Activated CD4-positive, alpha-beta T cell treated with anti-CD3 and anti-CD28 coated beads, Interleukin-2, amount 10 ng/mL, durations not matched to agents 7 days and 5 days (primary cell): ENCODE measurements at regions not wholly inside any gene's neighbourhood (a gene's known extent, or its start where the extent isn't known, plus 50 kb on each side); places are given as distances from the start of the nearest gene placed in this dataset.
"Not testable (repeated sequence)": the region's sequence is repeated elsewhere in the genome, so short reads cannot be mapped to it uniquely, and the experiment has no call there.

Experiments
- CTCF ChIA-PET: fragments of 350-600 bp; sonication (Branson Sonifier 250); formaldehyde crosslinking; loops from one replicate; lab custom pipeline; 2021; ENCODE audit warnings: antibody characterized with exemption; lab: Charles Lee
- POLR2A ChIA-PET: fragments of 350-600 bp; sonication (Branson Sonifier 250); formaldehyde crosslinking; loops from one replicate; lab custom pipeline; 2021; ENCODE audit warnings: antibody characterized with exemption; lab: Charles Lee
- DNase-seq: peaks from one replicate; pipeline ENCODE4 v3.0.0-alpha.2; 2020
- H3K27ac Mint-ChIP-seq: one replicate; pipeline ENCODE4 v1.8.0; 2021; ENCODE audit warnings: mild to moderate bottlenecking, moderate library complexity, mixed read lengths
- H3K27me3 Mint-ChIP-seq: one replicate; pipeline ENCODE4 v1.8.0; 2021; ENCODE audit warnings: mixed read lengths
- H3K36me3 Mint-ChIP-seq: one replicate; pipeline ENCODE4 v1.8.0; 2021; ENCODE audit warnings: low read depth, mixed read lengths
- H3K4me1 Mint-ChIP-seq: one replicate; pipeline ENCODE4 v1.8.0; 2021; ENCODE audit warnings: mixed read lengths
- H3K4me3 Mint-ChIP-seq: one replicate; pipeline ENCODE4 v1.8.0; 2021; ENCODE audit warnings: mild to moderate bottlenecking, moderate library complexity, mixed read lengths
- H3K9me3 Mint-ChIP-seq: one replicate; pipeline ENCODE4 v1.8.0; 2021; ENCODE audit warnings: mixed read lengths

- Mint-ChIP-seq H3K4me3 (no peak overlapping the region), H3K4me1 (no peaks in the 10 kb centered on the region), H3K27ac (no peak overlapping the region), H3K36me3 (no peaks in the 10 kb centered on the region), H3K9me3 (no peaks in the 10 kb centered on the region), H3K27me3 (no peaks in the 10 kb centered on the region)
- no peak for DNase-seq
- ChIA-PET CTCF (no interaction called here), POLR2A (no interaction called here)
Measured at GRCh38 chr16:87216148-87216840, 100.9 kb downstream of the C16orf95 start.

- no peaks in the 10 kb centered on the region for H3K4me1 Mint-ChIP-seq
- POLR2A ChIA-PET: no interaction called here
- no peak overlapping the region for H3K4me3 Mint-ChIP-seq
- DNase-seq: no peak
- CTCF ChIA-PET: no interaction called here
- H3K27me3 Mint-ChIP-seq: no peaks in the 10 kb centered on the region
- H3K36me3 Mint-ChIP-seq: no peaks in the 10 kb centered on the region
- H3K27ac Mint-ChIP-seq: no peak overlapping the region
- no peaks in the 10 kb centered on the region for H3K9me3 Mint-ChIP-seq
Measured at GRCh38 chr16:87216841-87217275, 100.3 kb downstream of the C16orf95 start.

GRCh38 chr16:87217802-87218201, 99.4 kb downstream of the C16orf95 start:
- H3K4me1 Mint-ChIP-seq, H3K9me3 Mint-ChIP-seq, H3K27ac Mint-ChIP-seq, POLR2A ChIA-PET, H3K27me3 Mint-ChIP-seq, DNase-seq, H3K4me3 Mint-ChIP-seq, CTCF ChIA-PET, H3K36me3 Mint-ChIP-seq: not testable (repeated sequence)

GRCh38 chr16:87218281-87219055, 98.7 kb downstream of the C16orf95 start:
- Mint-ChIP-seq H3K4me3 (no peak overlapping the region), H3K9me3 (no peaks in the 10 kb centered on the region), H3K4me1 (no peaks in the 10 kb centered on the region), H3K27ac (no peak overlapping the region), H3K36me3 (no peaks in the 10 kb centered on the region), H3K27me3 (no peaks in the 10 kb centered on the region)
- CTCF ChIA-PET: no interaction called here
- POLR2A ChIA-PET: no interaction called here
- DNase-seq: no peak

- Mint-ChIP-seq H3K4me1 (no peaks in the 10 kb centered on the region), H3K27ac (no peak overlapping the region), H3K4me3 (no peak overlapping the region), H3K9me3 (no peaks in the 10 kb centered on the region), H3K36me3 (no peaks in the 10 kb centered on the region), H3K27me3 (peaks cover 6% of the 10 kb centered on the region)
- ChIA-PET CTCF (no interaction called here), POLR2A (no interaction called here)
- DNase-seq: no peak
Measured at GRCh38 chr16:87219287-87219909, 97.8 kb downstream of the C16orf95 start.

GRCh38 chr16:87221633-87222032, 95.6 kb downstream of the C16orf95 start:
- no peak overlapping the region for H3K27ac Mint-ChIP-seq
- no peak overlapping the region for H3K4me3 Mint-ChIP-seq
- ChIA-PET CTCF (no interaction called here), POLR2A (no interaction called here)
- no peaks in the 10 kb centered on the region for H3K9me3 Mint-ChIP-seq
- no peak for DNase-seq
- no peaks in the 10 kb centered on the region for H3K4me1 Mint-ChIP-seq
- H3K27me3 Mint-ChIP-seq: peaks cover 6% of the 10 kb centered on the region
- H3K36me3 Mint-ChIP-seq: no peaks in the 10 kb centered on the region

GRCh38 chr16:87222335-87222734, 94.9 kb downstream of the C16orf95 start:
- CTCF ChIA-PET: no interaction called here
- Mint-ChIP-seq H3K27ac (no peak overlapping the region), H3K36me3 (no peaks in the 10 kb centered on the region), H3K4me3 (no peak overlapping the region), H3K9me3 (no peaks in the 10 kb centered on the region), H3K27me3 (peaks cover 6% of the 10 kb centered on the region), H3K4me1 (no peaks in the 10 kb centered on the region)
- DNase-seq: no peak
- POLR2A ChIA-PET: no interaction called here

- Mint-ChIP-seq H3K27me3 (peaks cover 6% of the 10 kb centered on the region), H3K27ac (no peak overlapping the region), H3K4me1 (no peaks in the 10 kb centered on the region), H3K4me3 (no peak overlapping the region), H3K36me3 (no peaks in the 10 kb centered on the region), H3K9me3 (no peaks in the 10 kb centered on the region)
- ChIA-PET POLR2A (no interaction called here), CTCF (no interaction called here)
- DNase-seq: no peak
Measured at GRCh38 chr16:87223656-87224248, 93.4 kb downstream of the C16orf95 start.

- Mint-ChIP-seq H3K36me3 (no peaks in the 10 kb centered on the region), H3K4me3 (no peak overlapping the region), H3K4me1 (no peaks in the 10 kb centered on the region), H3K9me3 (no peaks in the 10 kb centered on the region), H3K27ac (no peak overlapping the region), H3K27me3 (peaks cover 6% of the 10 kb centered on the region)
- ChIA-PET POLR2A (no interaction called here), CTCF (no interaction called here)
- no peak for DNase-seq
Measured at GRCh38 chr16:87226926-87227295, 90.3 kb downstream of the C16orf95 start.

GRCh38 chr16:87227296-87227951, 89.8 kb downstream of the C16orf95 start:
- POLR2A ChIA-PET: no interaction called here
- no peak overlapping the region for H3K4me3 Mint-ChIP-seq
- H3K27ac Mint-ChIP-seq: no peak overlapping the region
- CTCF ChIA-PET: interaction anchor here (0.6 kb wide), 1 partner anchor 657 kb away, joined by 3 read pairs; no protein-coding TSS in a partner anchor
- H3K4me1 Mint-ChIP-seq: no peaks in the 10 kb centered on the region
- no peaks in the 10 kb centered on the region for H3K9me3 Mint-ChIP-seq
- peaks cover 6% of the 10 kb centered on the region for H3K27me3 Mint-ChIP-seq
- no peak for DNase-seq
- H3K36me3 Mint-ChIP-seq: no peaks in the 10 kb centered on the region

GRCh38 chr16:87228363-87228762, 88.8 kb downstream of the C16orf95 start:
- Mint-ChIP-seq H3K36me3 (no peaks in the 10 kb centered on the region), H3K27me3 (peaks cover 6% of the 10 kb centered on the region), H3K9me3 (no peaks in the 10 kb centered on the region), H3K4me1 (no peaks in the 10 kb centered on the region), H3K27ac (no peak overlapping the region), H3K4me3 (no peak overlapping the region)
- CTCF ChIA-PET: no interaction called here
- no peak for DNase-seq
- POLR2A ChIA-PET: no interaction called here

- Mint-ChIP-seq H3K27ac (no peak overlapping the region), H3K4me1 (no peaks in the 10 kb centered on the region), H3K27me3 (no peaks in the 10 kb centered on the region), H3K9me3 (no peaks in the 10 kb centered on the region), H3K36me3 (no peaks in the 10 kb centered on the region), H3K4me3 (no peak overlapping the region)
- CTCF ChIA-PET: interaction anchor here (0.5 kb wide), 1 partner anchor 739 kb away, joined by 3 read pairs; no protein-coding TSS in a partner anchor
- no peak for DNase-seq
- POLR2A ChIA-PET: interaction anchor here (0.6 kb wide), 1 partner anchor 170 kb away, joined by 3 read pairs; no protein-coding TSS in a partner anchor
Measured at GRCh38 chr16:87229230-87230188, 87.7 kb downstream of the C16orf95 start.
